HG03520 (cell line): ENCODE measurements at regions not wholly inside any gene's neighbourhood (a gene's known extent, or its start where the extent isn't known, plus 50 kb on each side); places are given as distances from the start of the nearest gene placed in this dataset.
A peak's percentile ranks its signal among the peaks of the same experiment; 100 is the strongest.

Experiments used
- ATAC-seq: cut with Tn5 transposase; IDR thresholded peaks from one replicate; pipeline ENCODE4 v1.9.1; 2021; ENCODE audit warnings: mild to moderate bottlenecking, moderate library complexity; ENCODE audit not compliant: unreplicated experiment

- no peak for ATAC-seq
Measured at GRCh38 chr5:8934455-8934854, 611.4 kb downstream of the SEMA5A start.

- no peak for ATAC-seq
Measured at GRCh38 chr5:8940934-8941333, 604.9 kb downstream of the SEMA5A start.

GRCh38 chr5:8943301-8943700, 602.6 kb downstream of the SEMA5A start:
- no peak for ATAC-seq

- no peak for ATAC-seq
Measured at GRCh38 chr5:8944005-8944404, 601.9 kb downstream of the SEMA5A start.

GRCh38 chr5:8945972-8946371, 599.9 kb downstream of the SEMA5A start:
- no peak for ATAC-seq

- ATAC-seq: peak; percentile 85
Measured at GRCh38 chr5:8949908-8950307, 596.0 kb downstream of the SEMA5A start.

GRCh38 chr5:8952147-8952546, 593.7 kb downstream of the SEMA5A start:
- no peak for ATAC-seq

- ATAC-seq: no peak
Measured at GRCh38 chr5:8953016-8953415, 592.9 kb downstream of the SEMA5A start.

GRCh38 chr5:8953911-8954438, 591.9 kb downstream of the SEMA5A start:
- ATAC-seq: no peak

- no peak for ATAC-seq
Measured at GRCh38 chr5:8954801-8955200, 591.1 kb downstream of the SEMA5A start.

GRCh38 chr5:8956659-8957058, 589.2 kb downstream of the SEMA5A start:
- no peak for ATAC-seq

GRCh38 chr5:8958602-8959001, 587.3 kb downstream of the SEMA5A start:
- ATAC-seq: no peak

- no peak for ATAC-seq
Measured at GRCh38 chr5:8961219-8961618, 584.7 kb downstream of the SEMA5A start.

GRCh38 chr5:8961956-8962355, 583.9 kb downstream of the SEMA5A start:
- no peak for ATAC-seq

GRCh38 chr5:8981016-8981415, 564.9 kb downstream of the SEMA5A start:
- ATAC-seq: no peak

- no peak for ATAC-seq
Measured at GRCh38 chr5:8981496-8981895, 564.4 kb downstream of the SEMA5A start.

- ATAC-seq: no peak
Measured at GRCh38 chr5:8984386-8984785, 561.5 kb downstream of the SEMA5A start.
